ENCODE measurements at regions not wholly inside any gene's neighbourhood (a gene's known extent, or its start where the extent isn't known, plus 50 kb on each side); places are given as distances from the start of the nearest gene placed in this dataset.

DNA sequence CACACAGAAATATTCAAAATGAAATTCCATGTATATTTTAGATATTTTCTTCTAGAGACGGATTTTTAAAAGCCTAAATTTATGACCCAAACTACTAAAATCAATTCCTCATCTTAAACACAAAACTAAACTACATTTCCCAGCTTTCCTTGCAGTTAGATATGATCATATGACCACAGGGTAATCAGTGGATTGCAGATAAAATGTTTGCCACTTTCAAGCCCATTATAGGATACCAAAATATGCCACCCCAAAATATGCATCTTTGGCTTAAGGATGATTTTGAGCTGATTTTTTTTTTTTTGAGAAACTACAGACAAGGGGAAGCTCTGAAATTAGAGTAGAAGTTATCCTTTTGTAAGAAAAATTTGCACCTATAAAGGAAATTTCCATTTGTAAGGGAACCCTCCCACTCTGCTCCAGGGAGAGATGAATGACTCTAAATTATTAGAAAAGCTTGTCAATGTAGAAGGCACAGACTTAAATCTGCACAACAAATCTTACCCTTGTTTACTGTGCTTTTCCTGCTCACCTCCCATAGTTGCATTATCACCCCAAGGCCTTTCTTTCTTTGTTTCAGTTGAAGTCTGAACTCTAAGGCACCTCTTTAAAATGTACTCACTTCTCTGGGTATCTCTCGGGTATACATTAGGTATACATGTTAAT lies 503.0 kb downstream of the PDHA2 start:
- Histone ChIP-seq H3K4me1 (ENCODE audit: control insufficient read depth, low read depth, low read length) (no peaks in the 10 kb centered on the region), H3K79me1 (ENCODE audit: low read length) (no peaks in the 10 kb centered on the region), H2AK5ac (ENCODE audit: low read length) (no peak overlapping the region), H3K4me2 (ENCODE audit: low read length) (no peak overlapping the region), H4K8ac (ENCODE audit: low read depth, low read length) (no peak overlapping the region), H4K5ac (ENCODE audit: low read length) (no peak overlapping the region), H3K27ac (ENCODE audit: low read depth, low read length) (no peak overlapping the region), H3K56ac (ENCODE audit: low read length) (no peak overlapping the region), H3K18ac (ENCODE audit: low read length) (no peak overlapping the region), H2BK5ac (ENCODE audit: low read length) (no peak overlapping the region), H3K36me3 (ENCODE audit: control insufficient read depth, insufficient read depth, low read length) (no peaks in the 10 kb centered on the region), H3K4ac (ENCODE audit: low read depth, low read length) (no peak overlapping the region), H2BK120ac (ENCODE audit: low read depth, low read length) (no peak overlapping the region), H3K9ac (ENCODE audit: low read length) (no peak overlapping the region), H3K4me3 (ENCODE audit: low read length) (no peak overlapping the region), H3K27me3 (ENCODE audit: insufficient read depth, low read length, poor library complexity) (no peaks in the 10 kb centered on the region), H3K79me2 (ENCODE audit: control insufficient read depth, insufficient read depth, low read length) (no peaks in the 10 kb centered on the region), H2BK15ac (replicated peaks; ENCODE audit: low read depth) (no peak overlapping the region), H3K23ac (ENCODE audit: low read length) (no peak overlapping the region)
- WGBS (ENCODE audit: extremely low coverage, insufficient coverage, low lambda C conversion rate) = 100% methylated on average over 1 of the region's 2 CpGs
- DNase-seq = no peak

DNA sequence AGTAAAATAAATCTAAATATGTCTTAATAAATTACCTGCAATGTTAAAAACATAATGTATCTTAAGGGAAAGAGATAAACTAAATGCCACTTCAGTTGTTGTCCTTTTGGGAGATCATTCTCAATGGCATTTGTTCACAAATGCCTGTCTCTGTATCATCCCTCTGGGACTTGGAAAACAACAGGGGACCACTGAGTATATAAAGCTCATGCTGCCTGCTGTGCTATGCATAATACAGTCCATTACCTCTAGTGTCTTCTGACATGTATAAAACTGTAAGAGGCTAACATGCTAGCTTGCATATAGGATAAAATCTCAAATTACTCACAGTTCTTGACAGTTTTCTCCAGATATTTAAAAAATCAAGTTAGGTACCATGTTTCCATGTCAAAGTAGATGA lies 503.9 kb downstream of the PDHA2 start:
- Histone ChIP-seq H3K4me3 (ENCODE audit: low read length) (no peak overlapping the region), H4K8ac (ENCODE audit: low read depth, low read length) (no peak overlapping the region), H2BK120ac (ENCODE audit: low read depth, low read length) (no peak overlapping the region), H3K4ac (ENCODE audit: low read depth, low read length) (no peak overlapping the region), H3K23ac (ENCODE audit: low read length) (no peak overlapping the region), H2BK15ac (replicated peaks; ENCODE audit: low read depth) (no peak overlapping the region), H2AK5ac (ENCODE audit: low read length) (no peak overlapping the region), H3K4me2 (ENCODE audit: low read length) (no peak overlapping the region), H3K36me3 (ENCODE audit: control insufficient read depth, insufficient read depth, low read length) (no peaks in the 10 kb centered on the region), H4K5ac (ENCODE audit: low read length) (no peak overlapping the region), H3K79me2 (ENCODE audit: control insufficient read depth, insufficient read depth, low read length) (no peaks in the 10 kb centered on the region), H3K56ac (ENCODE audit: low read length) (no peak overlapping the region), H3K27ac (ENCODE audit: low read depth, low read length) (no peak overlapping the region), H2BK5ac (ENCODE audit: low read length) (no peak overlapping the region), H3K4me1 (ENCODE audit: control insufficient read depth, low read depth, low read length) (no peaks in the 10 kb centered on the region), H3K27me3 (ENCODE audit: insufficient read depth, low read length, poor library complexity) (no peaks in the 10 kb centered on the region), H3K9ac (ENCODE audit: low read length) (no peak overlapping the region), H3K18ac (ENCODE audit: low read length) (no peak overlapping the region), H3K79me1 (ENCODE audit: low read length) (no peaks in the 10 kb centered on the region)
- no peak for DNase-seq

DNA sequence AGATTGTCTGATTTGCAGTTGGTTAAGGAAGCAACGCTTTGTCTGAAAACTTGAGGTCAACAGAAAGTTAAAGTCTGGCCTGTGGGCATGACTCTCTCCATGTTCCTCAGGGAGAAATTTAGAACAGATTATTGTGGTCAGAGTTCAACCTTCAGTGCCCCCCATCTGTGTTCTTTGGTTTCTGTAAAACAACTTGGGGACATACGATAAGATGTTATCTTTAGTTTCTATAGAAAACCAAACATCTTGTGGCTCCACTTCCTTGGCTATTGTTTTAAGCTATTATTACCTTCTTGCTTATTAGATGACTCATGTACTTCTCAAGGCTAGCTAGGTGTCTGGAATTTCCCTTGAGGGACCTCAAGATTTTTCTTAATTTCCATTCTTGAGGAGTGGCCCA lies 507.7 kb downstream of the PDHA2 start:
- H3K23ac ChIP-seq (ENCODE audit: low read length) = no peak overlapping the region
- no peak overlapping the region for H3K27ac ChIP-seq (ENCODE audit: low read depth, low read length)
- no peak overlapping the region for H4K8ac ChIP-seq (ENCODE audit: low read depth, low read length)
- no peaks in the 10 kb centered on the region for H3K4me1 ChIP-seq (ENCODE audit: control insufficient read depth, low read depth, low read length)
- DNase-seq = no peak
- H3K36me3 ChIP-seq (ENCODE audit: control insufficient read depth, insufficient read depth, low read length) = no peaks in the 10 kb centered on the region
- H3K4ac ChIP-seq (ENCODE audit: low read depth, low read length) = no peak overlapping the region
- no peak overlapping the region for H3K18ac ChIP-seq (ENCODE audit: low read length)
- no peak overlapping the region for H4K5ac ChIP-seq (ENCODE audit: low read length)
- no peak overlapping the region for H2BK120ac ChIP-seq (ENCODE audit: low read depth, low read length)
- H3K4me2 ChIP-seq (ENCODE audit: low read length) = no peak overlapping the region
- no peaks in the 10 kb centered on the region for H3K27me3 ChIP-seq (ENCODE audit: insufficient read depth, low read length, poor library complexity)
- H3K56ac ChIP-seq (ENCODE audit: low read length) = no peak overlapping the region
- H3K4me3 ChIP-seq (ENCODE audit: low read length) = no peak overlapping the region
- H3K79me1 ChIP-seq (ENCODE audit: low read length) = no peaks in the 10 kb centered on the region
- H2BK5ac ChIP-seq (ENCODE audit: low read length) = no peak overlapping the region
- H3K79me2 ChIP-seq (ENCODE audit: control insufficient read depth, insufficient read depth, low read length) = no peaks in the 10 kb centered on the region
- WGBS (ENCODE audit: extremely low coverage, insufficient coverage, low lambda C conversion rate) = no CpG with 5 or more reads among the region's 2 CpGs
- no peak overlapping the region for H3K9ac ChIP-seq (ENCODE audit: low read length)
- H2AK5ac ChIP-seq (ENCODE audit: low read length) = no peak overlapping the region
- no peak overlapping the region for H2BK15ac ChIP-seq (replicated peaks; ENCODE audit: low read depth)

DNA sequence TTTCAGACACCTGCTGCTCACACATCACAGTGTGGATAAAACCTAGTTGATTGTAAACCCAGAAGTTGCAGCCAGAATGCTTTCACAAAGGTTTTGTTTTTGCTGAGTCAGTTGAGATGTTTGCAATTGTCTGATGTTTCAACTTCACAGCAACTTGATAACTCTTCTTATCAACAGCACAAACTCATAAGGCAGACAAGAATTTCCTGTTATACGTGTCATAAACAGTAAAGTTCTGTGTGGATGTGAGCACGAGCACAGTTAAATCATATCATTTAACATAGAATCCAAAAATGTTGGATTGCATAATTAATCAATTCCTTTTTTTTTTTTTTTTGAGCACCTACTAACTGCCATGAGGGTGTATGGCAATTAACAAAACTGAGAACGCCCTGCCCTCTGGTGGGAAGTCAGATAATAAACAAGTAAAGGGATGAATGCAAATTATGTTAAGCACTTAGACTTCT lies 512.2 kb downstream of the PDHA2 start:
- no peaks in the 10 kb centered on the region for H3K79me1 ChIP-seq (ENCODE audit: low read length)
- H2BK5ac ChIP-seq (ENCODE audit: low read length) = no peak overlapping the region
- H2BK15ac ChIP-seq (replicated peaks; ENCODE audit: low read depth) = no peak overlapping the region
- no peak overlapping the region for H4K8ac ChIP-seq (ENCODE audit: low read depth, low read length)
- H3K18ac ChIP-seq (ENCODE audit: low read length) = no peak overlapping the region
- H3K23ac ChIP-seq (ENCODE audit: low read length) = no peak overlapping the region
- no peak overlapping the region for H2AK5ac ChIP-seq (ENCODE audit: low read length)
- WGBS (ENCODE audit: extremely low coverage, insufficient coverage, low lambda C conversion rate) = no CpG with 5 or more reads among the region's 3 CpGs
- no peaks in the 10 kb centered on the region for H3K4me1 ChIP-seq (ENCODE audit: control insufficient read depth, low read depth, low read length)
- H3K27me3 ChIP-seq (ENCODE audit: insufficient read depth, low read length, poor library complexity) = no peaks in the 10 kb centered on the region
- H4K5ac ChIP-seq (ENCODE audit: low read length) = no peak overlapping the region
- H3K4ac ChIP-seq (ENCODE audit: low read depth, low read length) = no peak overlapping the region
- DNase-seq = peak; percentile 67
- H3K36me3 ChIP-seq (ENCODE audit: control insufficient read depth, insufficient read depth, low read length) = no peaks in the 10 kb centered on the region
- no peak overlapping the region for H3K56ac ChIP-seq (ENCODE audit: low read length)
- H3K4me3 ChIP-seq (ENCODE audit: low read length) = no peak overlapping the region
- no peaks in the 10 kb centered on the region for H3K79me2 ChIP-seq (ENCODE audit: control insufficient read depth, insufficient read depth, low read length)
- no peak overlapping the region for H3K27ac ChIP-seq (ENCODE audit: low read depth, low read length)
- no peak overlapping the region for H3K4me2 ChIP-seq (ENCODE audit: low read length)
- no peak overlapping the region for H2BK120ac ChIP-seq (ENCODE audit: low read depth, low read length)
- no peak overlapping the region for H3K9ac ChIP-seq (ENCODE audit: low read length)

DNA sequence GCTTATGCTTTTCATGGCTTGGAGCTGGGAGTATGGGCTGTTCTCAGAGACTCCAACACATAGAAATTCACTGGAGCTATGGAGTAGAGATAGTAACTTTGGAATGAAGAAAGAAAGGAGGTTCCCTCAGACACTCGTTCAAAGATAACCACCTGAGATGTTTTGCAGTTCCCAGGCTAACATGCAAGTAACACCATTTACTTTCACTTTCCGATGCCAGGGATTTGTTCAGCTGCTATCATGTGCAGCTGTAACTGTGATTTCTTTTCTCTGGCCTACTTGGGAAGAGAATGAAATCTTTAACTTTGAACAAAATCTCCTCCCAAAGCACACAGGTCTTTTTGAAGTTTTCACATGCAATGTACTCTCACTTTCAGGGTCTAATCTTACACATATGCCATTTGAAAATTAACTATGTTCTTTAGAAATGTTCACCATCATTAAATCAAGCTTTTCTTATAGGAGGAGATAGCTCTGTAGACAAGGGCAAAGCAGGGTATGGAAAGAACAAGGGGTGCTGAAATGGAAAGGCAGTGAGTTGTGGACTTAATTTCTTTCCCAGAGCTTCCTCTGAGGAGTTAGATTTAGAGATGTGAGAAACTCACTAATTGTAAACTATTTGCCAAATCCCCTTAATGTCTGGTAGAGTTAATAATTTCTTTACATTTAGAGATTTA lies 514.3 kb downstream of the PDHA2 start:
- no peak overlapping the region for H3K23ac ChIP-seq (ENCODE audit: low read length)
- H3K79me1 ChIP-seq (ENCODE audit: low read length) = no peaks in the 10 kb centered on the region
- H2BK120ac ChIP-seq (ENCODE audit: low read depth, low read length) = no peak overlapping the region
- H3K4me2 ChIP-seq (ENCODE audit: low read length) = no peak overlapping the region
- no CpG with 5 or more reads among the region's 2 CpGs for WGBS (ENCODE audit: extremely low coverage, insufficient coverage, low lambda C conversion rate)
- H3K27ac ChIP-seq (ENCODE audit: low read depth, low read length) = no peak overlapping the region
- no peak overlapping the region for H3K18ac ChIP-seq (ENCODE audit: low read length)
- no peak overlapping the region for H2AK5ac ChIP-seq (ENCODE audit: low read length)
- no peaks in the 10 kb centered on the region for H3K79me2 ChIP-seq (ENCODE audit: control insufficient read depth, insufficient read depth, low read length)
- no peak overlapping the region for H4K5ac ChIP-seq (ENCODE audit: low read length)
- no peaks in the 10 kb centered on the region for H3K27me3 ChIP-seq (ENCODE audit: insufficient read depth, low read length, poor library complexity)
- no peak overlapping the region for H3K4me3 ChIP-seq (ENCODE audit: low read length)
- no peak overlapping the region for H4K8ac ChIP-seq (ENCODE audit: low read depth, low read length)
- H2BK5ac ChIP-seq (ENCODE audit: low read length) = no peak overlapping the region
- no peak overlapping the region for H2BK15ac ChIP-seq (replicated peaks; ENCODE audit: low read depth)
- no peaks in the 10 kb centered on the region for H3K36me3 ChIP-seq (ENCODE audit: control insufficient read depth, insufficient read depth, low read length)
- H3K56ac ChIP-seq (ENCODE audit: low read length) = no peak overlapping the region
- no peak overlapping the region for H3K9ac ChIP-seq (ENCODE audit: low read length)
- DNase-seq = peak; percentile 4
- H3K4ac ChIP-seq (ENCODE audit: low read depth, low read length) = no peak overlapping the region
- no peaks in the 10 kb centered on the region for H3K4me1 ChIP-seq (ENCODE audit: control insufficient read depth, low read depth, low read length)

DNA sequence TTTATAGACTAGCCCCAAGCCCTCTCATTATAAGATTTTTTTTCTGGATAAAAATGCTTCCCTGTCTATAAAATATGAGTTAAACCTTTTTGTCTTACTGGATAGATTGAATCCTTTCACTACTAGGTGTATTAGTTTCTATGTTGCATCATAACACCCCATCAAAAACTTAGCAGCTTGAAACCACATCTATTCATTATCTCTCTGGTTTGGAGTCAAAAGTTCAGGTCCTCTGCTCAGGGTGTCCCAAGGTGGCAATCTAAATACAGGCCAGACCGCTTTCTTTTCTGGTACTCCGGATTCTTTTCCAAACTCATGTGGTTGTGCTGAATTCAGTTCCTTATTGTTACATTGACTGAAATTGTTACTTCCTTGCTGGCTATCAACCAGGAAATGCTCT lies 515.5 kb downstream of the PDHA2 start:
- Histone ChIP-seq H3K23ac (ENCODE audit: low read length) (no peak overlapping the region), H2BK5ac (ENCODE audit: low read length) (no peak overlapping the region), H3K4me1 (ENCODE audit: control insufficient read depth, low read depth, low read length) (no peaks in the 10 kb centered on the region), H3K4me3 (ENCODE audit: low read length) (no peak overlapping the region), H4K5ac (ENCODE audit: low read length) (no peak overlapping the region), H3K9ac (ENCODE audit: low read length) (no peak overlapping the region), H4K8ac (ENCODE audit: low read depth, low read length) (no peak overlapping the region), H3K56ac (ENCODE audit: low read length) (no peak overlapping the region), H3K79me1 (ENCODE audit: low read length) (no peaks in the 10 kb centered on the region), H3K4me2 (ENCODE audit: low read length) (no peak overlapping the region), H2BK15ac (replicated peaks; ENCODE audit: low read depth) (no peak overlapping the region), H3K27me3 (ENCODE audit: insufficient read depth, low read length, poor library complexity) (no peaks in the 10 kb centered on the region), H2AK5ac (ENCODE audit: low read length) (no peak overlapping the region), H3K27ac (ENCODE audit: low read depth, low read length) (no peak overlapping the region), H2BK120ac (ENCODE audit: low read depth, low read length) (no peak overlapping the region), H3K79me2 (ENCODE audit: control insufficient read depth, insufficient read depth, low read length) (no peaks in the 10 kb centered on the region), H3K36me3 (ENCODE audit: control insufficient read depth, insufficient read depth, low read length) (no peaks in the 10 kb centered on the region), H3K18ac (ENCODE audit: low read length) (no peak overlapping the region), H3K4ac (ENCODE audit: low read depth, low read length) (no peak overlapping the region)
- no CpG with 5 or more reads among the region's 2 CpGs for WGBS (ENCODE audit: extremely low coverage, insufficient coverage, low lambda C conversion rate)
- no peak for DNase-seq
